ENCODE measurements at regions not wholly inside any gene's neighbourhood (a gene's known extent, or its start where the extent isn't known, plus 50 kb on each side); places are given as distances from the start of the nearest gene placed in this dataset.
"Not testable (repeated sequence)": the region's sequence is repeated elsewhere in the genome, so short reads cannot be mapped to it uniquely, and the experiment has no call there.

DNA sequence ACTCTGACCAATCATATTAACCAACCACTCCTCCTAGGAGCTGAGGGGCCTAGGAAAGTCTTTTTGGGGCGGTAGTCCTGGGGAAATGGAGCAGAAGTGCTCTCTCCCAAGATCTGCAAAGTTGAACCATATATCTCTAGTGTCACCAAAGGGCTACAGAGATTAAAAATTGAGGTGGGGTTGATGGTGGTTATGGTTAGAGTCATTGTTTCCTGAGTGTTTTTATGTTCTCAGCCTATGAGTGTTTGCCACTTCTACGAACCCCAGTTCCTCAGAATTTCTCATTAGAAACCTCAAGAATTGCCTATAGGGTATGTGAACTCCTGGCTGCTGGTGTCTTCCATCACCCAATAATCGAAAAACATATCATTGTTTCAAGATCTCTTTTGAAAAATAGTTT is 217.8 kb downstream of the CDRT15L2 start:
- H3K27ac ChIP-seq (ENCODE audit: low read depth in 1 of 2, low read length in 1 of 2): no peak overlapping the region
- H3K27me3 ChIP-seq (ENCODE audit: control insufficient read depth in 2 of 2, insufficient read depth in 1 of 2, low read length in 1 of 2): no peaks in the 10 kb centered on the region
- 81% methylated on average over 3 of the region's 3 CpGs for WGBS
- no peaks in the 10 kb centered on the region for H3K9me3 ChIP-seq (ENCODE audit: control insufficient read depth in 2 of 2, insufficient read depth in 1 of 2, low read length in 1 of 2)
- H3K36me3 ChIP-seq (ENCODE audit: control insufficient read depth in 2 of 2, insufficient read depth in 2 of 2, low read length in 1 of 2): no peaks in the 10 kb centered on the region
- no peak overlapping the region for H3K4me3 ChIP-seq (ENCODE audit: low read length in 2 of 2)
- DNase-seq (ENCODE audit: low read depth in 6 of 9, low spot score in 9 of 9): no peak
- no peaks in the 10 kb centered on the region for H3K4me1 ChIP-seq (ENCODE audit: control insufficient read depth in 2 of 2, insufficient read depth in 2 of 2, low read length in 2 of 2)

DNA sequence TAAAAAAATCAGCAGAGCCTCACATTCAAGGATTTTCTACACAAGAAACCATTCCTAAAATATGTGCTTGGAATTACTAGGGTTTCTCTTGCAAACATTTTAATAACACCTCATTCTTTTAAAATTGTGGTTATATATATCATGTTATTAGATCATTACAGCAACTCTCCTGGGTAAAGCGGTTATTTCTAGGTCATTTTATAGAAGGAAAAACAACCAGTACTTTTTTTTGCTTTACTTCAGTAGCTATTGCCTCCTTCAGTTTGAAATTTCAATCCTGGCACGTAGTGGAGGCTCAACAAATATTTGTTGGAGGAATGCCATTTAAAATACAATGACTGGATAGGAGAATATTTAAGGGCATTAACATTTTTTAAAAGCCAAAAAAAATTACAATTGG is 220.6 kb downstream of the CDRT15L2 start:
- no peaks in the 10 kb centered on the region for H3K9me3 ChIP-seq (ENCODE audit: control insufficient read depth in 2 of 2, insufficient read depth in 1 of 2, low read length in 1 of 2)
- no peaks in the 10 kb centered on the region for H3K36me3 ChIP-seq (ENCODE audit: control insufficient read depth in 2 of 2, insufficient read depth in 2 of 2, low read length in 1 of 2)
- H3K4me3 ChIP-seq (ENCODE audit: low read length in 2 of 2): no peak overlapping the region
- DNase-seq (ENCODE audit: low read depth in 6 of 9, low spot score in 9 of 9): no peak
- no peaks in the 10 kb centered on the region for H3K4me1 ChIP-seq (ENCODE audit: control insufficient read depth in 2 of 2, insufficient read depth in 2 of 2, low read length in 2 of 2)
- H3K27ac ChIP-seq (ENCODE audit: low read depth in 1 of 2, low read length in 1 of 2): no peak overlapping the region
- whole genome bisulfite sequencing: 92% methylated on average over 2 of the region's 2 CpGs
- H3K27me3 ChIP-seq (ENCODE audit: control insufficient read depth in 2 of 2, insufficient read depth in 1 of 2, low read length in 1 of 2): no peaks in the 10 kb centered on the region

DNA sequence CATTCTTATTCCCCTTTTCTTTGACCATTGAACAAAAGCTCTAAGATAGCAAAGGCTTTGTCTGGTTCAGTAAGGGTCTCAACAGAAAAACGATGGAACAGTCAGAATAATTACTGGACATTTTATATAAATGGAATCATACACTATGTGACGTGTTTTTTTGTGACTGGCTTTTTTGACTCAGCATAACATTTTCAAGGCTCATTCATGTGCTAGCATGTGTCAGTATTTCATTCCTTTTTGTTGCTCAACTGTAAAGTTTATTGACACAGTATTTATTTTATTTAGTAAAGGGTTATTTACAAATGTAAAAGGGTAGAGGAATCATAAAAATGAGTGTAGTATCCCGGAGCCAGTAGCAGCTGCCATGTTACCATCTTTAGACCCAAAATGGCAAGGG is 226.2 kb downstream of the CDRT15L2 start:
- Histone ChIP-seq H3K27ac (ENCODE audit: low read depth in 1 of 2, low read length in 1 of 2) (no peak overlapping the region), H3K36me3 (ENCODE audit: control insufficient read depth in 2 of 2, insufficient read depth in 2 of 2, low read length in 1 of 2) (no peaks in the 10 kb centered on the region), H3K4me1 (ENCODE audit: control insufficient read depth in 2 of 2, insufficient read depth in 2 of 2, low read length in 2 of 2) (no peaks in the 10 kb centered on the region), H3K4me3 (ENCODE audit: low read length in 2 of 2) (no peak overlapping the region), H3K9me3 (ENCODE audit: control insufficient read depth in 2 of 2, insufficient read depth in 1 of 2, low read length in 1 of 2) (no peaks in the 10 kb centered on the region), H3K27me3 (ENCODE audit: control insufficient read depth in 2 of 2, insufficient read depth in 1 of 2, low read length in 1 of 2) (no peaks in the 10 kb centered on the region)
- 93% methylated on average over 3 of the region's 3 CpGs for WGBS
- no peak for DNase-seq (ENCODE audit: low read depth in 6 of 9, low spot score in 9 of 9)

DNA sequence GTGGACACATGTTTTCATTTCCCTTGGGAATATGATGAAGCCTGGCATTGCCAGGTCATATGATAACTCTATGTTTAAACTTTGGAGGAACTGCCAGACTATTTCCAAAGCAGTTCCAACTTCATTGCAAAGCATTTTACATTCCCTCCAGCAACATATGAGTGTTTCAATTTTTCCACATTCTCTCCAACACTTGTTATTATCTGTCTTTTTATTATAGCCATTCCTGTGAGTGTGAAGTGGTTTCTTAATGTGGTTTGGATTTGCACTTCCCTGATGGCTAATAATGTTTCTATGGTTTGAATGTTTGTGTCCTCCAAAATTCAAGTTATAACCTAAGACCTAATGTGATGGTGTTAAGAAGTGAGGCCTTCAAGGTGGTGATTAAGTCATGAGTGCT is 228.0 kb downstream of the CDRT15L2 start:
- H3K9me3 ChIP-seq (ENCODE audit: control insufficient read depth in 2 of 2, insufficient read depth in 1 of 2, low read length in 1 of 2); H3K4me1 ChIP-seq (ENCODE audit: control insufficient read depth in 2 of 2, insufficient read depth in 2 of 2, low read length in 2 of 2); H3K4me3 ChIP-seq (ENCODE audit: low read length in 2 of 2); DNase-seq (ENCODE audit: low read depth in 6 of 9, low spot score in 9 of 9); H3K36me3 ChIP-seq (ENCODE audit: control insufficient read depth in 2 of 2, insufficient read depth in 2 of 2, low read length in 1 of 2); H3K27ac ChIP-seq (ENCODE audit: low read depth in 1 of 2, low read length in 1 of 2); H3K27me3 ChIP-seq (ENCODE audit: control insufficient read depth in 2 of 2, insufficient read depth in 1 of 2, low read length in 1 of 2): not testable (repeated sequence)

- not testable (repeated sequence) for H3K36me3 ChIP-seq (ENCODE audit: control insufficient read depth in 2 of 2, insufficient read depth in 2 of 2, low read length in 1 of 2); H3K9me3 ChIP-seq (ENCODE audit: control insufficient read depth in 2 of 2, insufficient read depth in 1 of 2, low read length in 1 of 2); DNase-seq (ENCODE audit: low read depth in 6 of 9, low spot score in 9 of 9); H3K27ac ChIP-seq (ENCODE audit: low read depth in 1 of 2, low read length in 1 of 2); H3K27me3 ChIP-seq (ENCODE audit: control insufficient read depth in 2 of 2, insufficient read depth in 1 of 2, low read length in 1 of 2); H3K4me1 ChIP-seq (ENCODE audit: control insufficient read depth in 2 of 2, insufficient read depth in 2 of 2, low read length in 2 of 2); H3K4me3 ChIP-seq (ENCODE audit: low read length in 2 of 2)
- 95% methylated on average over 5 of the region's 5 CpGs for WGBS
These were observed 227.4 kb downstream of the USP22 start for GRCh38 chr17:20815410-20815809.

DNA sequence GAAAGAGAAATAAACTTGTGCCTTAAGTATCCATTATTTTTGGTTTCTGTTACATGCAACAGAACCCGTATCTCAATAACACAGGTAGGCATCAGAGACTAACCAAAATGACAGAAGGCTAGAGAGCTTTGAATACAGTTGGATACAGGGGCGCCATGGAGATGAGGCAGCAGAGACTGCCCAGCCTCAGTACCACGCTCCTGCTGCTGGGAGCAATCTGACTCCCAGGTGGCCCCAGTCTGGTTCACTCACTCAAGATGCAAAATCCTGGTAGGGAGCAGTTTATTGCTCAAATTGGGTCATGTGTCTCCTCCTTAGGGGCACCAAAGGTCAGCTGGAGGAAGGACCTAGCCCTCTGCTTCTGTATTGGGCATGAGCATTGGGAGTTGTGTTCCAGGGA is 218.9 kb downstream of the USP22 start:
- Histone ChIP-seq H3K27me3 (ENCODE audit: control insufficient read depth in 2 of 2, insufficient read depth in 1 of 2, low read length in 1 of 2) (no peaks in the 10 kb centered on the region), H3K9me3 (ENCODE audit: control insufficient read depth in 2 of 2, insufficient read depth in 1 of 2, low read length in 1 of 2) (no peaks in the 10 kb centered on the region), H3K36me3 (ENCODE audit: control insufficient read depth in 2 of 2, insufficient read depth in 2 of 2, low read length in 1 of 2) (no peaks in the 10 kb centered on the region), H3K4me1 (ENCODE audit: control insufficient read depth in 2 of 2, insufficient read depth in 2 of 2, low read length in 2 of 2) (no peaks in the 10 kb centered on the region), H3K27ac (ENCODE audit: low read depth in 1 of 2, low read length in 1 of 2) (no peak overlapping the region), H3K4me3 (ENCODE audit: low read length in 2 of 2) (no peak overlapping the region)
- 93% methylated on average over 3 of the region's 3 CpGs for WGBS
- DNase-seq (ENCODE audit: low read depth in 6 of 9, low spot score in 9 of 9): no peak

- no peak for DNase-seq (ENCODE audit: low read depth in 6 of 9, low spot score in 9 of 9)
- Histone ChIP-seq H3K36me3 (ENCODE audit: control insufficient read depth in 2 of 2, insufficient read depth in 2 of 2, low read length in 1 of 2) (no peaks in the 10 kb centered on the region), H3K4me3 (ENCODE audit: low read length in 2 of 2) (no peak overlapping the region), H3K27ac (ENCODE audit: low read depth in 1 of 2, low read length in 1 of 2) (no peak overlapping the region), H3K4me1 (ENCODE audit: control insufficient read depth in 2 of 2, insufficient read depth in 2 of 2, low read length in 2 of 2) (no peaks in the 10 kb centered on the region), H3K27me3 (ENCODE audit: control insufficient read depth in 2 of 2, insufficient read depth in 1 of 2, low read length in 1 of 2) (no peaks in the 10 kb centered on the region), H3K9me3 (ENCODE audit: control insufficient read depth in 2 of 2, insufficient read depth in 1 of 2, low read length in 1 of 2) (no peaks in the 10 kb centered on the region)
- whole genome bisulfite sequencing: 97% methylated on average over 9 of the region's 9 CpGs
These were observed 217.3 kb downstream of the USP22 start for GRCh38 chr17:20825539-20825938.

DNA sequence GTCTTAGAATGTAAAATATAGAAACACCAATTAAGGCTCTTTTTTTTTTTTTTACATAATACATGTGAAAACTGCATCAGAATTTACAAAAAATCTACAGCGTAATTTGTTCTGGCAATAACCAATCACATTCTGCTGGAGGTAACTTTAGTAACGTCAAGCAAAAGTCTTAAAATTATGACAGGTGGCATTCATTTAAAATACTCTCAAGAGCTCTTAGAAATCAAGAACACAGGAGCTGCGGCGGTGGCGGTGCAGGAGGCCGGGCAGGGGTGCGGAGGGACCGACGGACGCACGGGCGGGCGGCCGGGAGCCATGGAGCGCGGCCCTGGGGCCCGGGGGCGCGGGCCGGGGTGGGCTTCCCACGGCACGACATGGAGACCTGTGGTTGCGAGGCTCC is 202.4 kb downstream of the USP22 start:
- H3K27ac ChIP-seq (ENCODE audit: low read depth in 1 of 2, low read length in 1 of 2); H3K4me1 ChIP-seq (ENCODE audit: control insufficient read depth in 2 of 2, insufficient read depth in 2 of 2, low read length in 2 of 2); H3K9me3 ChIP-seq (ENCODE audit: control insufficient read depth in 2 of 2, insufficient read depth in 1 of 2, low read length in 1 of 2); H3K4me3 ChIP-seq (ENCODE audit: low read length in 2 of 2); H3K36me3 ChIP-seq (ENCODE audit: control insufficient read depth in 2 of 2, insufficient read depth in 2 of 2, low read length in 1 of 2); DNase-seq (ENCODE audit: low read depth in 6 of 9, low spot score in 9 of 9): not testable (repeated sequence)
- peaks cover 14 to 40% of the 10 kb centered on the region in 2 donors for H3K27me3 ChIP-seq (ENCODE audit: control insufficient read depth in 2 of 2, insufficient read depth in 1 of 2, low read length in 1 of 2)
- 7% methylated on average over 13 of the region's 23 CpGs for WGBS

- H3K36me3 ChIP-seq (ENCODE audit: control insufficient read depth in 2 of 2, insufficient read depth in 2 of 2, low read length in 1 of 2); H3K4me3 ChIP-seq (ENCODE audit: low read length in 2 of 2); H3K27ac ChIP-seq (ENCODE audit: low read depth in 1 of 2, low read length in 1 of 2); H3K9me3 ChIP-seq (ENCODE audit: control insufficient read depth in 2 of 2, insufficient read depth in 1 of 2, low read length in 1 of 2); DNase-seq (ENCODE audit: low read depth in 6 of 9, low spot score in 9 of 9); H3K4me1 ChIP-seq (ENCODE audit: control insufficient read depth in 2 of 2, insufficient read depth in 2 of 2, low read length in 2 of 2): not testable (repeated sequence)
- peaks cover 14 to 39% of the 10 kb centered on the region in 2 donors for H3K27me3 ChIP-seq (ENCODE audit: control insufficient read depth in 2 of 2, insufficient read depth in 1 of 2, low read length in 1 of 2)
- WGBS: 41% methylated on average over 62 of the region's 62 CpGs
These were observed 201.6 kb downstream of the USP22 start for GRCh38 chr17:20840987-20841865.

All from thymus (tissue), 11 donors.